Esophagus squamous epithelium (tissue), 4 donors: ENCODE measurements at regions not wholly inside any gene's neighbourhood (a gene's known extent, or its start where the extent isn't known, plus 50 kb on each side); places are given as distances from the start of the nearest gene placed in this dataset.

Source experiments
- CTCF ChIP-seq, 6 experiments: fragments of 450-650 bp in 4 of 6; fragments of 200-600 bp in 2 of 6; sonication (generic) in 2 of 6; IDR thresholded peaks; one replicate each; pipeline ENCODE4 v1.5.1; 2016 to 2019; ENCODE audit warnings: antibody characterized with exemption in 6 of 6, mild to moderate bottlenecking in 4 of 6, moderate library complexity in 4 of 6
- POLR2A ChIP-seq, 4 donors: fragments of 450-650 bp; IDR thresholded peaks; one replicate each; pipeline ENCODE4 v1.6.1; 2017; ENCODE audit warnings: antibody characterized with exemption in 4 of 4, mild to moderate bottlenecking in 4 of 4, moderate library complexity in 3 of 4

GRCh38 chr14:34024768-34025144, 73.9 kb upstream of the EGLN3 start:
- TF ChIP-seq CTCF (IDR thresholded peaks at IDR 0.05) (no peak), POLR2A (IDR thresholded peaks at IDR 0.05) (no peak)
